ENCODE measurements at regions not wholly inside any gene's neighbourhood (a gene's known extent, or its start where the extent isn't known, plus 50 kb on each side); places are given as distances from the start of the nearest gene placed in this dataset.

- TF ChIP-seq SIN3A (conservative IDR thresholded peaks at IDR 0.05 in 1 of 2, IDR thresholded peaks at IDR 0.05 in 1 of 2; ENCODE audit: low read depth in 1 of 2, low read length in 2 of 2) = no peak
- no peak for TF ChIP-seq MAX (IDR thresholded peaks at IDR 0.05)
- no peak for TF ChIP-seq ZNF274 (IDR thresholded peaks at IDR 0.05; ENCODE audit: borderline replicate concordance, extremely low read depth, low read length)
- TF ChIP-seq BRCA1 (IDR thresholded peaks at IDR 0.05; ENCODE audit: low read depth, low read length) = no peak
- no peak for TF ChIP-seq CEBPB (IDR thresholded peaks at IDR 0.05; ENCODE audit: low read depth, low read length)
- TF ChIP-seq NRF1 (IDR thresholded peaks at IDR 0.05; ENCODE audit: low read depth, low read length) = no peak
- no peak for TF ChIP-seq CBX8 (IDR thresholded peaks at IDR 0.05; ENCODE audit: borderline replicate concordance, low read depth, low read length)
These were observed 602.1 kb downstream of the RAB28 start (continued) for GRCh38 chr4:12881945-12882584.
